ENCODE measurements at regions not wholly inside any gene's neighbourhood (a gene's known extent, or its start where the extent isn't known, plus 50 kb on each side); places are given as distances from the start of the nearest gene placed in this dataset.

DNA sequence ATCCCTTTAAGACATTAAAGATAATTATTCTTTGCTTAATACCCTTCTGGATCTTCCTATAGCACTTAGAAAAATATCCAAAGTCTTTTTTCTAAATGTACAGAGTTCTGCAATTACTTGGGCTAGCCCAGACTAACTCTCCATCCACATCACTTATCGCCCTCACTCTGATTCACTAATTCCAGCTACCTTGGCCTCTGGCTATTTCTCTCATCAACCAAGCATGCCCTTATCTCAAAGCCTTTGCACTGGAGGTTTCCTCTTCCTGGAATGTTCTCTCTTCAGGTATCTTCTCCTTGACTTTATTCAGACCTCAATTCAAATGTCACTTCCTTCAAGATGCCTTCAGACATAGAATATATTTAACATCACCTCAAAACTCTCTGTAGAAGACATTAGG lies 345.1 kb upstream of the SMIM31 start:
- ChIA-PET CTCF (no interaction called here), POLR2A (no interaction called here)
- H3K4me3 Mint-ChIP-seq, result no peak overlapping the region
- H3K27ac Mint-ChIP-seq, result no peak overlapping the region
- TF ChIP-seq TEAD4 (CRISPR knock-in tag; IDR thresholded peaks at IDR 0.05), result no peak
- TF ChIP-seq NR1H2 (CRISPR knock-in tag; IDR thresholded peaks at IDR 0.05), result no peak
- no peak for TF ChIP-seq SMAD3 (CRISPR knock-in tag; IDR thresholded peaks at IDR 0.05; ENCODE audit: borderline replicate concordance)
- TF ChIP-seq, protein P1, sequence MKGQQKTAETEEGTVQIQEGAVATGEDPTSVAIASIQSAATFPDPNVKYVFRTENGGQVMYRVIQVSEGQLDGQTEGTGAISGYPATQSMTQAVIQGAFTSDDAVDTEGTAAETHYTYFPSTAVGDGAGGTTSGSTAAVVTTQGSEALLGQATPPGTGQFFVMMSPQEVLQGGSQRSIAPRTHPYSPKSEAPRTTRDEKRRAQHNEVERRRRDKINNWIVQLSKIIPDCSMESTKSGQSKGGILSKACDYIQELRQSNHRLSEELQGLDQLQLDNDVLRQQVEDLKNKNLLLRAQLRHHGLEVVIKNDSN (CRISPR knock-in tag; IDR thresholded peaks at IDR 0.05), result no peak
- TF ChIP-seq EMX1 (CRISPR knock-in tag; IDR thresholded peaks at IDR 0.05), result no peak
- no peak for TF ChIP-seq KAT7 (CRISPR knock-in tag; IDR thresholded peaks at IDR 0.05; ENCODE audit: borderline replicate concordance)
- TF ChIP-seq, protein P2, sequence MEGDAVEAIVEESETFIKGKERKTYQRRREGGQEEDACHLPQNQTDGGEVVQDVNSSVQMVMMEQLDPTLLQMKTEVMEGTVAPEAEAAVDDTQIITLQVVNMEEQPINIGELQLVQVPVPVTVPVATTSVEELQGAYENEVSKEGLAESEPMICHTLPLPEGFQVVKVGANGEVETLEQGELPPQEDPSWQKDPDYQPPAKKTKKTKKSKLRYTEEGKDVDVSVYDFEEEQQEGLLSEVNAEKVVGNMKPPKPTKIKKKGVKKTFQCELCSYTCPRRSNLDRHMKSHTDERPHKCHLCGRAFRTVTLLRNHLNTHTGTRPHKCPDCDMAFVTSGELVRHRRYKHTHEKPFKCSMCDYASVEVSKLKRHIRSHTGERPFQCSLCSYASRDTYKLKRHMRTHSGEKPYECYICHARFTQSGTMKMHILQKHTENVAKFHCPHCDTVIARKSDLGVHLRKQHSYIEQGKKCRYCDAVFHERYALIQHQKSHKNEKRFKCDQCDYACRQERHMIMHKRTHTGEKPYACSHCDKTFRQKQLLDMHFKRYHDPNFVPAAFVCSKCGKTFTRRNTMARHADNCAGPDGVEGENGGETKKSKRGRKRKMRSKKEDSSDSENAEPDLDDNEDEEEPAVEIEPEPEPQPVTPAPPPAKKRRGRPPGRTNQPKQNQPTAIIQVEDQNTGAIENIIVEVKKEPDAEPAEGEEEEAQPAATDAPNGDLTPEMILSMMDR (IDR thresholded peaks at IDR 0.05), result no peak
- TF ChIP-seq TEAD1 (CRISPR knock-in tag; IDR thresholded peaks at IDR 0.05), result no peak
- TF ChIP-seq, protein P3, sequence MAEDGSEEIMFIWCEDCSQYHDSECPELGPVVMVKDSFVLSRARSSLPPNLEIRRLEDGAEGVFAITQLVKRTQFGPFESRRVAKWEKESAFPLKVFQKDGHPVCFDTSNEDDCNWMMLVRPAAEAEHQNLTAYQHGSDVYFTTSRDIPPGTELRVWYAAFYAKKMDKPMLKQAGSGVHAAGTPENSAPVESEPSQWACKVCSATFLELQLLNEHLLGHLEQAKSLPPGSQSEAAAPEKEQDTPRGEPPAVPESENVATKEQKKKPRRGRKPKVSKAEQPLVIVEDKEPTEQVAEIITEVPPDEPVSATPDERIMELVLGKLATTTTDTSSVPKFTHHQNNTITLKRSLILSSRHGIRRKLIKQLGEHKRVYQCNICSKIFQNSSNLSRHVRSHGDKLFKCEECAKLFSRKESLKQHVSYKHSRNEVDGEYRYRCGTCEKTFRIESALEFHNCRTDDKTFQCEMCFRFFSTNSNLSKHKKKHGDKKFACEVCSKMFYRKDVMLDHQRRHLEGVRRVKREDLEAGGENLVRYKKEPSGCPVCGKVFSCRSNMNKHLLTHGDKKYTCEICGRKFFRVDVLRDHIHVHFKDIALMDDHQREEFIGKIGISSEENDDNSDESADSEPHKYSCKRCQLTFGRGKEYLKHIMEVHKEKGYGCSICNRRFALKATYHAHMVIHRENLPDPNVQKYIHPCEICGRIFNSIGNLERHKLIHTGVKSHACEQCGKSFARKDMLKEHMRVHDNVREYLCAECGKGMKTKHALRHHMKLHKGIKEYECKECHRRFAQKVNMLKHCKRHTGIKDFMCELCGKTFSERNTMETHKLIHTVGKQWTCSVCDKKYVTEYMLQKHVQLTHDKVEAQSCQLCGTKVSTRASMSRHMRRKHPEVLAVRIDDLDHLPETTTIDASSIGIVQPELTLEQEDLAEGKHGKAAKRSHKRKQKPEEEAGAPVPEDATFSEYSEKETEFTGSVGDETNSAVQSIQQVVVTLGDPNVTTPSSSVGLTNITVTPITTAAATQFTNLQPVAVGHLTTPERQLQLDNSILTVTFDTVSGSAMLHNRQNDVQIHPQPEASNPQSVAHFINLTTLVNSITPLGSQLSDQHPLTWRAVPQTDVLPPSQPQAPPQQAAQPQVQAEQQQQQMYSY (CRISPR knock-in tag; IDR thresholded peaks at IDR 0.05), result no peak
- TF ChIP-seq GRHL2 (CRISPR knock-in tag; IDR thresholded peaks at IDR 0.05; ENCODE audit: insufficient replicate concordance, severe bottlenecking), result no peak
- TF ChIP-seq HMGA2 (CRISPR knock-in tag; IDR thresholded peaks at IDR 0.05), result no peak
- TF ChIP-seq ZNF232 (CRISPR knock-in tag; IDR thresholded peaks at IDR 0.05), result no peak
- no peak for TF ChIP-seq CREB1 (CRISPR knock-in tag; IDR thresholded peaks at IDR 0.05)
- H3K36me3 Mint-ChIP-seq, result no peaks in the 10 kb centered on the region
- H3K4me1 Mint-ChIP-seq, result no peaks in the 10 kb centered on the region
- DNase-seq (ENCODE audit: low spot score), result no peak
- ATAC-seq, result no peak
- no peaks in the 10 kb centered on the region for H3K27me3 Mint-ChIP-seq (ENCODE audit: low read depth)
- H3K9me3 Mint-ChIP-seq, result peaks cover 9% of the 10 kb centered on the region

DNA sequence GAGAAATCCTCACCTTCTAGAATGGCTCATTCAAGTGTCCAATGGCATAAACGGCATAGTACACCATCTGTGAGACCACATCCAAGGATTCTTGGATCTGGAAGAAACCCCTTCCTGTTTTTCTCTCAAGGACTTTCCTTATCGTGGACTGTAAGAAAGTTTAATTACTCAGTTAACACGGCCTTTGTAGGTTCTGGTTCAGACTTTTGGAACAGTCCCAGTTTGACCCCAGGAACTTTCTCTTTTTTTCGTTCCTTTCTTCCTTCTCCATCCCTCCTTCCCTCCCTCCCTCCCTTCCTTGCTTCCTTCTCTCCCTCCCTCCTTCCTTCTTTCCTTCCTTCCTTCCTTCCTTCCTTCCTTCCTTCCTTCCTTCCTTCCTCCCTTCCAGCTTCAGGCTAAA lies 343.5 kb upstream of the SMIM31 start:
- Mint-ChIP-seq H3K4me3 (no peak overlapping the region), H3K27ac (no peak overlapping the region), H3K9me3 (peaks cover 9% of the 10 kb centered on the region), H3K27me3 (ENCODE audit: low read depth) (no peaks in the 10 kb centered on the region), H3K4me1 (no peaks in the 10 kb centered on the region), H3K36me3 (no peaks in the 10 kb centered on the region)
- CTCF ChIA-PET, result no interaction called here
- POLR2A ChIA-PET, result no interaction called here
- no peak for DNase-seq (ENCODE audit: low spot score)
- no peak for ATAC-seq
- TF ChIP-seq JAZF1 (CRISPR knock-in tag; IDR thresholded peaks at IDR 0.05) (no peak), SOX15 (CRISPR knock-in tag; IDR thresholded peaks at IDR 0.05) (no peak), KAT7 (CRISPR knock-in tag; IDR thresholded peaks at IDR 0.05; ENCODE audit: borderline replicate concordance) (no peak), FOXK1 (CRISPR knock-in tag; IDR thresholded peaks at IDR 0.05) (no peak), ZNF121 (CRISPR knock-in tag; IDR thresholded peaks at IDR 0.05) (no peak)
- TF ChIP-seq, protein P4, sequence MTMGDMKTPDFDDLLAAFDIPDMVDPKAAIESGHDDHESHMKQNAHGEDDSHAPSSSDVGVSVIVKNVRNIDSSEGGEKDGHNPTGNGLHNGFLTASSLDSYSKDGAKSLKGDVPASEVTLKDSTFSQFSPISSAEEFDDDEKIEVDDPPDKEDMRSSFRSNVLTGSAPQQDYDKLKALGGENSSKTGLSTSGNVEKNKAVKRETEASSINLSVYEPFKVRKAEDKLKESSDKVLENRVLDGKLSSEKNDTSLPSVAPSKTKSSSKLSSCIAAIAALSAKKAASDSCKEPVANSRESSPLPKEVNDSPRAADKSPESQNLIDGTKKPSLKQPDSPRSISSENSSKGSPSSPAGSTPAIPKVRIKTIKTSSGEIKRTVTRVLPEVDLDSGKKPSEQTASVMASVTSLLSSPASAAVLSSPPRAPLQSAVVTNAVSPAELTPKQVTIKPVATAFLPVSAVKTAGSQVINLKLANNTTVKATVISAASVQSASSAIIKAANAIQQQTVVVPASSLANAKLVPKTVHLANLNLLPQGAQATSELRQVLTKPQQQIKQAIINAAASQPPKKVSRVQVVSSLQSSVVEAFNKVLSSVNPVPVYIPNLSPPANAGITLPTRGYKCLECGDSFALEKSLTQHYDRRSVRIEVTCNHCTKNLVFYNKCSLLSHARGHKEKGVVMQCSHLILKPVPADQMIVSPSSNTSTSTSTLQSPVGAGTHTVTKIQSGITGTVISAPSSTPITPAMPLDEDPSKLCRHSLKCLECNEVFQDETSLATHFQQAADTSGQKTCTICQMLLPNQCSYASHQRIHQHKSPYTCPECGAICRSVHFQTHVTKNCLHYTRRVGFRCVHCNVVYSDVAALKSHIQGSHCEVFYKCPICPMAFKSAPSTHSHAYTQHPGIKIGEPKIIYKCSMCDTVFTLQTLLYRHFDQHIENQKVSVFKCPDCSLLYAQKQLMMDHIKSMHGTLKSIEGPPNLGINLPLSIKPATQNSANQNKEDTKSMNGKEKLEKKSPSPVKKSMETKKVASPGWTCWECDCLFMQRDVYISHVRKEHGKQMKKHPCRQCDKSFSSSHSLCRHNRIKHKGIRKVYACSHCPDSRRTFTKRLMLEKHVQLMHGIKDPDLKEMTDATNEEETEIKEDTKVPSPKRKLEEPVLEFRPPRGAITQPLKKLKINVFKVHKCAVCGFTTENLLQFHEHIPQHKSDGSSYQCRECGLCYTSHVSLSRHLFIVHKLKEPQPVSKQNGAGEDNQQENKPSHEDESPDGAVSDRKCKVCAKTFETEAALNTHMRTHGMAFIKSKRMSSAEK (CRISPR knock-in tag; IDR thresholded peaks at IDR 0.05; ENCODE audit: borderline replicate concordance), result no peak
- TF ChIP-seq, protein P5, sequence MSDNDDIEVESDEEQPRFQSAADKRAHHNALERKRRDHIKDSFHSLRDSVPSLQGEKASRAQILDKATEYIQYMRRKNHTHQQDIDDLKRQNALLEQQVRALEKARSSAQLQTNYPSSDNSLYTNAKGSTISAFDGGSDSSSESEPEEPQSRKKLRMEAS (CRISPR knock-in tag; IDR thresholded peaks at IDR 0.05), result no peak
- TF ChIP-seq, protein P6, sequence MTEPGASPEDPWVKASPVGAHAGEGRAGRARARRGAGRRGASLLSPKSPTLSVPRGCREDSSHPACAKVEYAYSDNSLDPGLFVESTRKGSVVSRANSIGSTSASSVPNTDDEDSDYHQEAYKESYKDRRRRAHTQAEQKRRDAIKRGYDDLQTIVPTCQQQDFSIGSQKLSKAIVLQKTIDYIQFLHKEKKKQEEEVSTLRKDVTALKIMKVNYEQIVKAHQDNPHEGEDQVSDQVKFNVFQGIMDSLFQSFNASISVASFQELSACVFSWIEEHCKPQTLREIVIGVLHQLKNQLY (CRISPR knock-in tag; IDR thresholded peaks at IDR 0.05), result no peak
- TF ChIP-seq, protein P7, sequence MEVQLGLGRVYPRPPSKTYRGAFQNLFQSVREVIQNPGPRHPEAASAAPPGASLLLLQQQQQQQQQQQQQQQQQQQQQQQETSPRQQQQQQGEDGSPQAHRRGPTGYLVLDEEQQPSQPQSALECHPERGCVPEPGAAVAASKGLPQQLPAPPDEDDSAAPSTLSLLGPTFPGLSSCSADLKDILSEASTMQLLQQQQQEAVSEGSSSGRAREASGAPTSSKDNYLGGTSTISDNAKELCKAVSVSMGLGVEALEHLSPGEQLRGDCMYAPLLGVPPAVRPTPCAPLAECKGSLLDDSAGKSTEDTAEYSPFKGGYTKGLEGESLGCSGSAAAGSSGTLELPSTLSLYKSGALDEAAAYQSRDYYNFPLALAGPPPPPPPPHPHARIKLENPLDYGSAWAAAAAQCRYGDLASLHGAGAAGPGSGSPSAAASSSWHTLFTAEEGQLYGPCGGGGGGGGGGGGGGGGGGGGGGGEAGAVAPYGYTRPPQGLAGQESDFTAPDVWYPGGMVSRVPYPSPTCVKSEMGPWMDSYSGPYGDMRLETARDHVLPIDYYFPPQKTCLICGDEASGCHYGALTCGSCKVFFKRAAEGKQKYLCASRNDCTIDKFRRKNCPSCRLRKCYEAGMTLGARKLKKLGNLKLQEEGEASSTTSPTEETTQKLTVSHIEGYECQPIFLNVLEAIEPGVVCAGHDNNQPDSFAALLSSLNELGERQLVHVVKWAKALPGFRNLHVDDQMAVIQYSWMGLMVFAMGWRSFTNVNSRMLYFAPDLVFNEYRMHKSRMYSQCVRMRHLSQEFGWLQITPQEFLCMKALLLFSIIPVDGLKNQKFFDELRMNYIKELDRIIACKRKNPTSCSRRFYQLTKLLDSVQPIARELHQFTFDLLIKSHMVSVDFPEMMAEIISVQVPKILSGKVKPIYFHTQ (CRISPR knock-in tag; IDR thresholded peaks at IDR 0.05), result no peak
- TF ChIP-seq, protein P8, sequence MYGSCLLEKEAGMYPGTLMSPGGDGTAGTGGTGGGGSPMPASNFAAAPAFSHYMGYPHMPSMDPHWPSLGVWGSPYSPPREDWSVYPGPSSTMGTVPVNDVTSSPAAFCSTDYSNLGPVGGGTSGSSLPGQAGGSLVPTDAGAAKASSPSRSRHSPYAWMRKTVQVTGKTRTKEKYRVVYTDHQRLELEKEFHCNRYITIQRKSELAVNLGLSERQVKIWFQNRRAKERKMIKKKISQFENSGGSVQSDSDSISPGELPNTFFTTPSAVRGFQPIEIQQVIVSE (CRISPR knock-in tag; IDR thresholded peaks at IDR 0.05; ENCODE audit: borderline replicate concordance), result no peak

Measured in WTC11 (cell line).